GM12891 (cell line): ENCODE measurements at regions not wholly inside any gene's neighbourhood (a gene's known extent, or its start where the extent isn't known, plus 50 kb on each side); places are given as distances from the start of the nearest gene placed in this dataset.

Source experiments
- PAX5 ChIP-seq: IDR thresholded peaks from 2 replicates; pipeline ENCODE4 v1.6.1; 2011; ENCODE audit warnings: low read length, moderate library complexity, mild to moderate bottlenecking; ENCODE audit not compliant: insufficient read depth, severe bottlenecking
- POLR2A ChIP-seq: IDR thresholded peaks from 2 replicates; pipeline ENCODE4 v1.6.1; 2011; ENCODE audit warnings: low read depth, low read length, control low read depth
- POLR2AphosphoS5 ChIP-seq: IDR thresholded peaks from 2 replicates; pipeline ENCODE4 v1.6.1; 2011; ENCODE audit warnings: low read depth, low read length, control low read depth
- POU2F2 ChIP-seq: IDR thresholded peaks from 2 replicates; pipeline ENCODE4 v1.6.1; 2011; ENCODE audit warnings: low read depth, mild to moderate bottlenecking, control low read depth, low read length, moderate library complexity
- SPI1 ChIP-seq: IDR thresholded peaks from 2 replicates; pipeline ENCODE4 v1.6.1; 2011; ENCODE audit warnings: low read depth, low read length, control low read depth
- TAF1 ChIP-seq: IDR thresholded peaks from 2 replicates; pipeline ENCODE4 v1.6.1; 2011; ENCODE audit warnings: low read depth, low read length, control low read depth

DNA sequence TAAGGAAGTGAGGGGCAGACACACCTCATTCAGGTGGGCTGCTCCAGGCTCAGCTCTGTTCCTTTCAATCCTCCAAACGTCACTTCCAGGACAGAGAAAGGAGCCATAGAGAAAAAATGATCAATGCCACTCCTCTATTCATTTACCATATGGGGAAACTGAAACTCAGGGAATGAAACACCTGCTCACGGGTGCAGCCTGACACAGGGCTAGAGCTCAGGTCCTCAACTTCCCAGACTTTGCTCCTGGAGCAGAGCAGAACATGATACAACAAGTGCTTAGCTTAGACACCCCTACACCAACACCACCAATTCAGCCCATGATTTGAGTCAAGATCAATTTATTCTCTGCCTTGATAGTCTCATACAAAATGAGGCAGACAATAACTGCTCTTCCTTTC, 58.5 kb upstream of the LPP start:
- TF ChIP-seq POLR2A (no peak), POLR2AphosphoS5 (no peak), POU2F2 (no peak), SPI1 (no peak), TAF1 (no peak), PAX5 (no peak)
